IMR-90 (cell line): ENCODE measurements at regions not wholly inside any gene's neighbourhood (a gene's known extent, or its start where the extent isn't known, plus 50 kb on each side); places are given as distances from the start of the nearest gene placed in this dataset.

Source experiments
- ATAC-seq: fragments of 200-7000 bp; cut with Tn5 transposase; 2 replicates; pipeline ENCODE4 v1.9.1; 2020; ENCODE audit warnings: low read depth, mild to moderate bottlenecking, moderate library complexity
- BruUV-seq: library from RNA; stranded (reverse); fragments of 400-500 nt; replicated peaks from 2 replicates; lab custom pipeline; 2021; lab: Mats Ljungman, UMichigan
- CTCF ChIA-PET: fragments of 300-600 bp; formaldehyde crosslinking; extraction: SDS; loops from one replicate; lab custom pipeline; 2021; ENCODE audit warnings: antibody characterized with exemption; lab: Yijun Ruan, JAX
- POLR2A ChIA-PET: fragments of 300-600 bp; sonication (Branson Sonifier 250); formaldehyde crosslinking; loops from one replicate; lab custom pipeline; 2022; ENCODE audit warnings: antibody characterized with exemption; ENCODE audit not compliant: unreplicated experiment; lab: Charles Lee
- DNase-seq: peaks from one replicate; pipeline ENCODE4 v3.0.0; 2013
- H2AFZ ChIP-seq: replicated peaks from 2 replicates; pipeline ENCODE3; 2013; ENCODE audit warnings: low read length, mild to moderate bottlenecking; ENCODE audit not compliant: poor library complexity
- H2AK5ac ChIP-seq: 2 replicates; pipeline ENCODE4 v1.6.1; 2013; ENCODE audit warnings: low read depth, low read length, inconsistent platforms
- H2AK9ac ChIP-seq: replicated peaks from 2 replicates; pipeline ENCODE3; 2013; ENCODE audit warnings: mild to moderate bottlenecking, low read depth, low read length, moderate library complexity; ENCODE audit not compliant: poor library complexity
- H2BK120ac ChIP-seq: 2 replicates; pipeline ENCODE4 v1.6.1; 2013; ENCODE audit warnings: low read depth, low read length, inconsistent platforms
- H2BK15ac ChIP-seq: 3 replicates; pipeline ENCODE4 v1.6.1; 2013; ENCODE audit warnings: low read depth, low read length, inconsistent platforms
- H2BK20ac ChIP-seq: 2 replicates; pipeline ENCODE4 v1.6.1; 2013; ENCODE audit warnings: low read depth, mild to moderate bottlenecking, inconsistent platforms, low read length, moderate library complexity
- H2BK5ac ChIP-seq: 2 replicates; pipeline ENCODE4 v1.6.1; 2013; ENCODE audit warnings: mild to moderate bottlenecking, low read depth, low read length, inconsistent platforms; ENCODE audit not compliant: poor library complexity, severe bottlenecking
- H3K14ac ChIP-seq: replicated peaks from 2 replicates; pipeline ENCODE4 v1.6.1; 2013; ENCODE audit warnings: low read depth, low read length, inconsistent platforms
- H3K18ac ChIP-seq: 2 replicates; pipeline ENCODE4 v1.6.1; 2013; ENCODE audit warnings: low read depth, low read length, control low read depth
- H3K23ac ChIP-seq: 2 replicates; pipeline ENCODE4 v1.6.1; 2013; ENCODE audit warnings: low read depth, low read length, inconsistent platforms
- H3K27ac ChIP-seq: 2 replicates; pipeline ENCODE4 v1.5.1; 2013; ENCODE audit warnings: mild to moderate bottlenecking, control low read depth, low read length; ENCODE audit not compliant: insufficient read depth
- H3K27me3 ChIP-seq: 2 replicates; pipeline ENCODE4 v1.6.1; 2013; ENCODE audit warnings: low read length; ENCODE audit not compliant: control insufficient read depth, insufficient read depth
- H3K36me3 ChIP-seq: 2 replicates; pipeline ENCODE4 v1.6.1; 2013; ENCODE audit warnings: low read length, mixed read lengths; ENCODE audit not compliant: control insufficient read depth, insufficient read depth
- H3K4ac ChIP-seq: 2 replicates; pipeline ENCODE4 v1.6.1; 2013; ENCODE audit warnings: low read depth, low read length, inconsistent platforms
- H3K4me1 ChIP-seq: 2 replicates; pipeline ENCODE4 v1.6.1; 2013; ENCODE audit warnings: low read length, mixed read lengths; ENCODE audit not compliant: control insufficient read depth, insufficient read depth
- H3K4me2 ChIP-seq: 2 replicates; pipeline ENCODE4 v1.6.1; 2013; ENCODE audit warnings: low read depth, mild to moderate bottlenecking, control low read depth, low read length, moderate library complexity
- H3K4me3 ChIP-seq: 2 replicates; pipeline ENCODE4 v1.5.1; 2013; ENCODE audit warnings: low read depth, mild to moderate bottlenecking, control low read depth, low read length, moderate library complexity; ENCODE audit not compliant: insufficient read depth
- H3K56ac ChIP-seq: 2 replicates; pipeline ENCODE4 v1.6.1; 2013; ENCODE audit warnings: low read length, inconsistent platforms; ENCODE audit not compliant: insufficient read depth; ENCODE audit errors: extremely low read depth
- H3K79me1 ChIP-seq, 2 experiments: 2 replicates each; pipeline ENCODE4 v1.6.1; 2013; ENCODE audit warnings: low read length in 2 of 2, inconsistent platforms in 1 of 2, low read depth in 1 of 2
- H3K9ac ChIP-seq: 2 replicates; pipeline ENCODE4 v1.6.1; 2013; ENCODE audit warnings: low read depth, low read length, control low read depth
- H3K9me1 ChIP-seq: 2 replicates; pipeline ENCODE4 v1.6.1; 2013; ENCODE audit warnings: low read length, inconsistent platforms; ENCODE audit not compliant: insufficient read depth
- H3K9me3 ChIP-seq: 2 replicates; pipeline ENCODE4 v1.6.1; 2013; ENCODE audit warnings: low read length; ENCODE audit not compliant: control insufficient read depth, insufficient read depth
- H4K20me1 ChIP-seq: 2 replicates; pipeline ENCODE4 v1.6.1; 2013; ENCODE audit warnings: low read length, inconsistent platforms; ENCODE audit not compliant: insufficient read depth
- H4K5ac ChIP-seq: 2 replicates; pipeline ENCODE4 v1.6.1; 2013; ENCODE audit warnings: mild to moderate bottlenecking, low read depth, low read length, control low read depth
- H4K8ac ChIP-seq, 2 experiments: 2 replicates each; pipeline ENCODE4 v1.6.1; 2013; ENCODE audit warnings: low read depth in 2 of 2, low read length in 2 of 2, control low read depth in 1 of 2, inconsistent platforms in 1 of 2
- H4K91ac ChIP-seq: 2 replicates; pipeline ENCODE4 v1.6.1; 2013; ENCODE audit warnings: low read depth, low read length, inconsistent platforms; ENCODE audit not compliant: insufficient read depth
- BHLHE40 ChIP-seq: fragments of 150-350 bp; IDR thresholded peaks from 2 replicates; pipeline ENCODE4 v1.6.1; 2016; ENCODE audit warnings: mild to moderate bottlenecking, low read depth, low read length
- CEBPB ChIP-seq: IDR thresholded peaks from 2 replicates; pipeline ENCODE4 v1.6.1; 2012; ENCODE audit warnings: low read depth, low read length, improper control_type of control experiment
- CHD1 ChIP-seq: IDR thresholded peaks from 2 replicates; pipeline ENCODE4 v1.6.1; 2012; ENCODE audit warnings: low read depth, low read length, improper control_type of control experiment
- FOS ChIP-seq: fragments of 150-350 bp; IDR thresholded peaks from 2 replicates; pipeline ENCODE4 v1.6.1; 2016; ENCODE audit warnings: low read depth, low read length
- MAFK ChIP-seq: IDR thresholded peaks from 2 replicates; pipeline ENCODE4 v1.6.1; 2012; ENCODE audit warnings: low read depth, low read length, improper control_type of control experiment
- MAZ ChIP-seq: IDR thresholded peaks from 2 replicates; pipeline ENCODE4 v1.6.1; 2012; ENCODE audit warnings: low read depth, mild to moderate bottlenecking, low read length, improper control_type of control experiment, moderate library complexity, borderline replicate concordance
- MXI1 ChIP-seq: IDR thresholded peaks from 2 replicates; pipeline ENCODE4 v1.6.1; 2012; ENCODE audit warnings: low read depth, mild to moderate bottlenecking, low read length, moderate library complexity, borderline replicate concordance
- NFE2L2 ChIP-seq: fragments of 150-350 bp; IDR thresholded peaks from 2 replicates; pipeline ENCODE4 v1.6.1; 2016; ENCODE audit warnings: low read depth, mild to moderate bottlenecking, low read length
- POLR2A ChIP-seq: IDR thresholded peaks from 2 replicates; pipeline ENCODE4 v1.6.1; 2012; ENCODE audit warnings: mild to moderate bottlenecking, low read depth, low read length
- RAD21 ChIP-seq: IDR thresholded peaks from 2 replicates; pipeline ENCODE4 v1.6.1; 2012; ENCODE audit warnings: low read length, improper control_type of control experiment
- RCOR1 ChIP-seq: IDR thresholded peaks from 2 replicates; pipeline ENCODE4 v1.6.1; 2012; ENCODE audit warnings: mild to moderate bottlenecking, low read length, improper control_type of control experiment; ENCODE audit not compliant: insufficient replicate concordance
- RFX5 ChIP-seq: IDR thresholded peaks from 2 replicates; pipeline ENCODE4 v1.8.0; 2012; ENCODE audit warnings: low read depth, mild to moderate bottlenecking, low read length, moderate library complexity
- SMC3 ChIP-seq: fragments of 150-350 bp; IDR thresholded peaks from 2 replicates; pipeline ENCODE4 v1.6.1; 2016; ENCODE audit warnings: low read depth, mild to moderate bottlenecking, antibody characterized with exemption, low read length, moderate library complexity
- WGBS, 2 experiments: methylation state at CpG; one replicate each; pipeline versions ENCODE4 v1.1.5 to v1.1.7; 2013; ENCODE audit warnings: missing lambda C conversion rate in 2 of 2; ENCODE audit not compliant: insufficient read length in 1 of 2; ENCODE audit errors: extremely low coverage in 2 of 2; 5-methylcytosine and 5-hydroxymethylcytosine counted together
- dilution Hi-C: fragments of 300-500 bp; cut with HindIII; formaldehyde crosslinking; loops from one replicate; pipeline ENCODE4 v1.14.3; 2018; ENCODE audit warnings: low sequenced_read_pairs; ENCODE audit not compliant: unreplicated experiment
- in situ Hi-C: fragments of 300-500 bp; cut with MboI; formaldehyde crosslinking; loops from 3 replicates; pipeline ENCODE4 v1.14.3; 2019; ENCODE audit warnings: low sequenced_read_pairs, inconsistent platforms, mixed read lengths
- intact Hi-C: fragments of 100-400 bp; cut with micrococcal nuclease; formaldehyde crosslinking; loops from 2 replicates; pipeline ENCODE4 v1.10.0; 2022
- TF ChIP-seq, protein P1 (sequence below): conservative IDR thresholded peaks from 2 replicates; pipeline ENCODE4 v1.5.1; 2012; ENCODE audit warnings: mild to moderate bottlenecking, low read depth, low read length, improper control_type of control experiment
- TF ChIP-seq, protein P2 (sequence below): fragments of 150-350 bp; IDR thresholded peaks from 2 replicates; pipeline ENCODE4 v1.6.1; 2016; ENCODE audit warnings: low read depth, mild to moderate bottlenecking, low read length, moderate library complexity, borderline replicate concordance
- TF ChIP-seq, protein P3 (sequence below): fragments of 150-350 bp; IDR thresholded peaks from 2 replicates; pipeline ENCODE4 v1.6.1; 2017; ENCODE audit warnings: mild to moderate bottlenecking, antibody characterized with exemption, low read length, low read depth

DNA sequence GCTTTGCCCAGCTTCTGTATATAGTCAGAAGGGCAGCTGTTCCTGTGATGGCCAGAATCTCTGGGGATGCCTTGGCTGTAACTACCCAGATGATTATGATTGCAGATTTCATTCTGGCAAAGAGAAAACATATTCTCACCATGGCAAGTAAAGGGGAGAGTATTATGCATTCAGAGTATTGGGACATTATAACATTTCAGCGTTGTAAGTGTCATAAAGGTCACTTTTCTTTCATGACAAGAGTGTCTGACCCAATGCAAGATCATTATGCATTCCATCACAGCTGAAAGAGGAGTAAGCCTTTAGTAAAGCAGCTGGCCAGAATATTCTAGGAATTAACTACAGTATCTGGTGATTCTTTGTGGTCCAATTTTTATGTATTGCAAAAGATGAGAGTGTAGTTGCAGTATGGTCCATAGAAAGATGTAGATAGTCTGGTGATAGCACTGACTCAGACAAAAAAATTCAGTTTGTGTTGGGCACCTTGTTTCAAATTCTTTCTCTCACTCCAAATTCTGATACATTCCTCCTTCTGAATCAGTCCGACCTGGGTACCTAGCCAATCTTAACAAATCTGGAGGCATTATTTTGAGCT is 2366.3 kb downstream of the PCDH7 start:
- DNase-seq (no peak), ATAC-seq (no peak; the same call in 1 of the 2 replicates)
- Histone ChIP-seq H3K27me3 (no peaks in the 10 kb centered on the region), H4K20me1 (no peaks in the 10 kb centered on the region), H3K4me1 (no peaks in the 10 kb centered on the region), H2AFZ (no peak overlapping the region), H2BK20ac (no peak overlapping the region), H3K9me1 (no peaks in the 10 kb centered on the region), H3K23ac (no peak overlapping the region), H2BK120ac (no peak overlapping the region), H4K91ac (no peak overlapping the region), H3K9ac (no peak overlapping the region), H4K8ac (no peak overlapping the region), H3K27ac (no peak overlapping the region), H3K36me3 (no peaks in the 10 kb centered on the region), H3K18ac (no peak overlapping the region), H3K56ac (no peak overlapping the region), H3K79me1 (no peaks in the 10 kb centered on the region), H2BK15ac (no peak overlapping the region), H2AK5ac (no peak overlapping the region), H2BK5ac (no peak overlapping the region), H4K5ac (no peak overlapping the region), H3K9me3 (no peaks in the 10 kb centered on the region), H3K4me3 (no peak overlapping the region), H3K4ac (no peak overlapping the region), H3K14ac (no peak overlapping the region), H2AK9ac (no peak overlapping the region), H3K4me2 (no peak overlapping the region)
- intact Hi-C loops: no loop called here
- TF ChIP-seq, protein P1, sequence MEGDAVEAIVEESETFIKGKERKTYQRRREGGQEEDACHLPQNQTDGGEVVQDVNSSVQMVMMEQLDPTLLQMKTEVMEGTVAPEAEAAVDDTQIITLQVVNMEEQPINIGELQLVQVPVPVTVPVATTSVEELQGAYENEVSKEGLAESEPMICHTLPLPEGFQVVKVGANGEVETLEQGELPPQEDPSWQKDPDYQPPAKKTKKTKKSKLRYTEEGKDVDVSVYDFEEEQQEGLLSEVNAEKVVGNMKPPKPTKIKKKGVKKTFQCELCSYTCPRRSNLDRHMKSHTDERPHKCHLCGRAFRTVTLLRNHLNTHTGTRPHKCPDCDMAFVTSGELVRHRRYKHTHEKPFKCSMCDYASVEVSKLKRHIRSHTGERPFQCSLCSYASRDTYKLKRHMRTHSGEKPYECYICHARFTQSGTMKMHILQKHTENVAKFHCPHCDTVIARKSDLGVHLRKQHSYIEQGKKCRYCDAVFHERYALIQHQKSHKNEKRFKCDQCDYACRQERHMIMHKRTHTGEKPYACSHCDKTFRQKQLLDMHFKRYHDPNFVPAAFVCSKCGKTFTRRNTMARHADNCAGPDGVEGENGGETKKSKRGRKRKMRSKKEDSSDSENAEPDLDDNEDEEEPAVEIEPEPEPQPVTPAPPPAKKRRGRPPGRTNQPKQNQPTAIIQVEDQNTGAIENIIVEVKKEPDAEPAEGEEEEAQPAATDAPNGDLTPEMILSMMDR: no peak
- TF ChIP-seq MXI1 (no peak), NFE2L2 (no peak), POLR2A (no peak), SMC3 (no peak), CEBPB (no peak), FOS (no peak), RFX5 (no peak), RCOR1 (no peak), MAFK (no peak), MAZ (no peak), CHD1 (no peak), BHLHE40 (no peak), RAD21 (no peak)
- TF ChIP-seq, protein P2, sequence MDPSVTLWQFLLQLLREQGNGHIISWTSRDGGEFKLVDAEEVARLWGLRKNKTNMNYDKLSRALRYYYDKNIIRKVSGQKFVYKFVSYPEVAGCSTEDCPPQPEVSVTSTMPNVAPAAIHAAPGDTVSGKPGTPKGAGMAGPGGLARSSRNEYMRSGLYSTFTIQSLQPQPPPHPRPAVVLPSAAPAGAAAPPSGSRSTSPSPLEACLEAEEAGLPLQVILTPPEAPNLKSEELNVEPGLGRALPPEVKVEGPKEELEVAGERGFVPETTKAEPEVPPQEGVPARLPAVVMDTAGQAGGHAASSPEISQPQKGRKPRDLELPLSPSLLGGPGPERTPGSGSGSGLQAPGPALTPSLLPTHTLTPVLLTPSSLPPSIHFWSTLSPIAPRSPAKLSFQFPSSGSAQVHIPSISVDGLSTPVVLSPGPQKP: no peak
- TF ChIP-seq, protein P3, sequence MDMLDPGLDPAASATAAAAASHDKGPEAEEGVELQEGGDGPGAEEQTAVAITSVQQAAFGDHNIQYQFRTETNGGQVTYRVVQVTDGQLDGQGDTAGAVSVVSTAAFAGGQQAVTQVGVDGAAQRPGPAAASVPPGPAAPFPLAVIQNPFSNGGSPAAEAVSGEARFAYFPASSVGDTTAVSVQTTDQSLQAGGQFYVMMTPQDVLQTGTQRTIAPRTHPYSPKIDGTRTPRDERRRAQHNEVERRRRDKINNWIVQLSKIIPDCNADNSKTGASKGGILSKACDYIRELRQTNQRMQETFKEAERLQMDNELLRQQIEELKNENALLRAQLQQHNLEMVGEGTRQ: no peak
- dilution Hi-C loops: no loop called here
- CTCF ChIA-PET: no interaction called here
- no TSS peak for BruUV-seq
- 86% methylated on average over 1 of the region's 2 CpGs; no CpG with 5 or more reads in 1 of the 2 experiments for WGBS, 2 experiments
- in situ Hi-C loops: no loop called here
- POLR2A ChIA-PET: no interaction called here
